ENCODE measurements at regions not wholly inside any gene's neighbourhood (a gene's known extent, or its start where the extent isn't known, plus 50 kb on each side); places are given as distances from the start of the nearest gene placed in this dataset.
A peak's percentile ranks its signal among the peaks of the same experiment; 100 is the strongest.

DNA sequence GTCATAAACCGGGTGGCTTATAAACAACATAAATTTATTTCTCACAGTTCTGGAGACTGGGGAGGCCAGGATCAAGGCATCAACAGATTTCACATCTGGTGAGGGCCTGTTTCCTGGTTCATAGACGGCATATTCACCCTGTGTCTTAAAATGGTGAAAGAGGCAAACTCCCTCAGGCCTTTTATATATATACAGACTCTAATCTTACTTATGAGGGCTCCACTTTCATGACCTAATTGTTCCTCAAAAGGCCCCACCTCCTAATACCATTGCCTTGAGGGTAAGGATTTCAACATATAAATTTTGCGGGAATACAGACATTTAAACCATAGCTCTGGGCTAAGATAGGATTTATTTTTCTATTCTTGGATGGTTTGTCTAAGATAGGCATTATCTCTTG, 187.2 kb downstream of the PPP1R3A start:
- Histone ChIP-seq H3K4me3 (no peak overlapping the region), H3K27ac (no peak overlapping the region), H3K36me3 (no peaks in the 10 kb centered on the region), H3K4me1 (peaks cover 0 to 21% (median 0%) of the 10 kb centered on the region in 10 experiments; a peak in 7 of 20 replicates), H3K27me3 (no peaks in the 10 kb centered on the region), H3K9ac (no peak overlapping the region), H4K20me1 (no peaks in the 10 kb centered on the region), H3K9me3 (replicated peaks in 1 of 11) (no peaks in the 10 kb centered on the region), H3K4me2 (no peak overlapping the region)
- TF ChIP-seq Cebpa-rat (IDR thresholded peaks at IDR 0.05): no peak

DNA sequence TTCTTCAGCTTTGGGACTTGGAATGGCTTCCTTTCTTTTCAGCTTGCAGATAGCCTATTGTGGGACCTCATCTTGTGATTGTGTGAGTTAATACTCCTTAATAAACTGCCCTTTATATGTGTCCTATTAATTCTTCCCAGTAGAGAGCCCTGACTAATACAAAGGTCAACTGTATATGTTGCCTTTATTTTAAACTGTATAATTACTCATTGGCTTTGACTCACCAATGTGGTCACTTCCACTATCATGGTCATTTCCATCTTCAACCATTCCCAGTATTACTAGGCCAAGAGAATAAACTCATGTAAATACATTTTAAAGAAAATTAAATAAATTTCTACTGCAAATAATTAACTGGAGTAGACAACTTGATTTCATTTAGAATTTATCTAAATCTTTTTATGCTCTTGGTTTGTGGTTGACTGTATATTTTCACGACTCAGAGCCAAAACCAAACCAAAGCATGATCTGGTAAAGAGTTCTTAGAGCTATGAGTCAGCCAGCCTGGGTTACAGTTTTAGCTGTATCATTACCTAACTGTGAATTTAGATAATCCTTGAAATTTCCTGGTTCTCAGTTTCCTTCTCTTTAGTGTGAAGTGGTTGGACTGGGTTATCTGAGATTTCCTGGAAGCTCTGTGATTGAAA, 188.4 kb downstream of the PPP1R3A start:
- Histone ChIP-seq H3K9ac (no peak overlapping the region), H3K27me3 (no peaks in the 10 kb centered on the region), H4K20me1 (no peaks in the 10 kb centered on the region), H3K4me1 (peaks cover 0 to 21% (median 0%) of the 10 kb centered on the region in 10 experiments; a peak in 7 of 20 replicates), H3K4me3 (no peak overlapping the region), H3K4me2 (peak overlapping the region in 3 of 11 experiments; percentile 32 to 51 (median 35); a peak in 5 of 22 replicates), H3K36me3 (no peaks in the 10 kb centered on the region), H3K9me3 (replicated peaks in 1 of 11) (no peaks in the 10 kb centered on the region), H3K27ac (peak overlapping the region in 2 of 11 experiments; percentile 8 to 14; a peak in 3 of 22 replicates)
- TF ChIP-seq Cebpa-rat (IDR thresholded peaks at IDR 0.05): no peak

DNA sequence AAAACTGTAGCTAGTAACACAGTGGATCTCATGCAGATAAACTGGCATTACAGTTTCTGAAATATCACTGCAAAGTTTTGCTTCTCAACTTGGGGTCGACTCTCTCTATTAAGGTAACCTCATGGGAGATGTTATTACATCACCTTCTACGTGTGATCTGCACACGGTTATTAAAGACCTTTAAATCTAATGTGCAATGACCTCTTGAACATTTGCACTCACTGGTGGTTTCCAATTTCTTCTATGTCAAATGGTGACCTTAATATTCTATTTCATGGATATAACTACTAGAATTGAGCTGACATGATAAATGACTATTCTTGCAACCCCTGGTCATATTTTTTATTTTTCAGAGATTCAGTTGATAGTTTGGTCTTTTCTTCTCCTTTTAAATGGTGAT, 191.3 kb downstream of the PPP1R3A start:
- Histone ChIP-seq H3K4me2 (no peak overlapping the region), H3K4me3 (no peak overlapping the region), H3K9ac (no peak overlapping the region), H3K27me3 (no peaks in the 10 kb centered on the region), H3K4me1 (peaks cover 0 to 21% (median 0%) of the 10 kb centered on the region in 10 experiments; a peak in 7 of 20 replicates), H3K9me3 (replicated peaks in 1 of 11) (no peaks in the 10 kb centered on the region), H3K27ac (no peak overlapping the region), H3K36me3 (no peaks in the 10 kb centered on the region), H4K20me1 (no peaks in the 10 kb centered on the region)
- TF ChIP-seq Cebpa-rat (IDR thresholded peaks at IDR 0.05): no peak

DNA sequence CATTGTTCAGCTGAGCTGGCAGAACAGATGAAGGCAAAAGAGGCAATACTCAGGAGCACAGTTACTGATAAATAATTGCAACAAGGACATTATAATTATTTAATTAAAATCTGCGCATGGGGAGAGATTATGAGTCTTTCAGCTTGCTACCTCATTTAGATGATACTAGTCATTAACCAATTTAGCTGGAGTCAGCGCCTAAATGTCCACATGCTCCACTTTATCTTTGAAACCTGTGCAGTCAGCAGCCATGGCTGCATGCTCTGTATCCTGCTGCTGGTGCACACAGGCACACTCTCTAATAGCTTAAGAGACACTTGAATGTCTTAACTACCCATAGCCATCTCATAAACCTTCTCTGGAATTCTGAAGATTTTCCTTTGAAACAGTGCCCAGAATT, 196.8 kb downstream of the PPP1R3A start:
- H3K27ac ChIP-seq: no peak overlapping the region
- no peaks in the 10 kb centered on the region for H4K20me1 ChIP-seq
- no peak overlapping the region for H3K9ac ChIP-seq
- H3K27me3 ChIP-seq: no peaks in the 10 kb centered on the region
- no peaks in the 10 kb centered on the region for H3K9me3 ChIP-seq (replicated peaks in 1 of 11)
- H3K4me2 ChIP-seq: no peak overlapping the region
- no peak overlapping the region for H3K4me3 ChIP-seq
- H3K4me1 ChIP-seq: no peaks in the 10 kb centered on the region
- H3K36me3 ChIP-seq: no peaks in the 10 kb centered on the region
- TF ChIP-seq Cebpa-rat (IDR thresholded peaks at IDR 0.05): no peak

DNA sequence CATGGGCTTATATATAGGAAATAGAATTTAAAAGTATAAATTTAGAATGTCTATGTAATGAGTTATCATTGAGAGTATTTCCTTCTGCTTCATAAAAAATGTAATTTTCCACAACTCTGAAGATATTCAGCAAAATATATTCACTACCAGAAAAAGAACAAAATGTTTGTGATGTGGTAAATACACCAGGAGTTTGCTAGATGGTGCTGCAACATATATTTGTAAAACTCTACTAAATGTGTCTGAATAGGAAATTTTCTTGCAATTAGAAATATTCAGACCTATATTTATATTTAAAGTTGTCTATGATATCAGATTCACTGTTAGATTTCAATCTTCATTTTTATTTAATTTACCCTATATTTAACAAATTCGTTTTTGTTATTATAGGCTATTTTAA, 201.1 kb downstream of the PPP1R3A start:
- no peak overlapping the region for H3K27ac ChIP-seq
- H3K4me2 ChIP-seq: no peak overlapping the region
- H3K27me3 ChIP-seq: no peaks in the 10 kb centered on the region
- TF ChIP-seq Cebpa-rat (IDR thresholded peaks at IDR 0.05): no peak
- no peaks in the 10 kb centered on the region for H4K20me1 ChIP-seq
- H3K9me3 ChIP-seq (replicated peaks in 1 of 11): no peaks in the 10 kb centered on the region
- no peak overlapping the region for H3K4me3 ChIP-seq
- no peaks in the 10 kb centered on the region for H3K4me1 ChIP-seq
- no peak overlapping the region for H3K9ac ChIP-seq
- no peaks in the 10 kb centered on the region for H3K36me3 ChIP-seq

DNA sequence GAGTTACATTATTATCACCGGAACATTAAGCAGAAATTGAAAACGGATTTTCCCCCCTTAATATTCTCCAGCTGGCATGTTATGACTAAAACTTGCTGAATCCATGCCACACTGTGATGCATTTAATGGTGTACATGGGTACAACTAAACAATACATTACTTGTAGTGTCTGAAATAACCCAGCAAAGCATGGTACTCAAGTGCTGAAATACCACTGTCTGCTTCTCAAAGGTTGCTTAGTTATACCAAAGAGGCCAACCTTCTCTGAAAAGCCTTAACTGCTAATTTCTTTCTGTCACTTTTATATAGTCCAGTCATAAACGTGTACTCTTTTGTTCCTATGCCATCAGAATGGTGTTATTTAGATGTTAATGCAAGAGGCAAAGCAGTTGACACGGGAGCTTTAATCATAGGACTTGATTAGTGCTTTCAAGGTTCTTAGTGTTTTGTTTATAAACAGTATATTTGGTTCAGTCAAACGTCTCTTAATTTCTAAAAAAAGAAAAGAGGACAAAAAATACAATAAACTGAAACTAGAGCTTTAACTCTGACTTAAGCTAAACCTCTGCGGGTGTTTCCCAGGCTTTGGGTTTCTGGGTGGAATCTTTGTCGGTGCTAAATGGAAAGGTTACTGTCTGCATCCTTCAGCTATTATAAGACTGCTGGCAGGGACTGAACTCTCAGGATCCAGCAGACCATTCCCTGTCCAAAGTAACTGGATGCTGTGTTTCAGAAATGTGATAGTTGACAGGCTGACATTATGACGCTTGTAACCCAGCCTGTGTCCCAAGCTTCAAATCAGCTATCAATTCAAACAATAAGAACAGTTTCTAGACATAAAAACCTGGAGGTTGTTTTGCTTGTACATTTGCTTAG, 202.6 kb downstream of the PPP1R3A start:
- H3K9ac ChIP-seq: no peak overlapping the region
- H3K4me3 ChIP-seq: no peak overlapping the region
- H3K9me3 ChIP-seq (replicated peaks in 1 of 11): peaks cover 0 to 12% (median 10%) of the 10 kb centered on the region in 11 experiments; a peak in 14 of 22 replicates
- TF ChIP-seq Cebpa-rat (IDR thresholded peaks at IDR 0.05): no peak
- H3K4me1 ChIP-seq: no peaks in the 10 kb centered on the region
- H4K20me1 ChIP-seq: no peaks in the 10 kb centered on the region
- no peak overlapping the region for H3K27ac ChIP-seq
- no peaks in the 10 kb centered on the region for H3K36me3 ChIP-seq
- no peaks in the 10 kb centered on the region for H3K27me3 ChIP-seq
- H3K4me2 ChIP-seq: no peak overlapping the region

DNA sequence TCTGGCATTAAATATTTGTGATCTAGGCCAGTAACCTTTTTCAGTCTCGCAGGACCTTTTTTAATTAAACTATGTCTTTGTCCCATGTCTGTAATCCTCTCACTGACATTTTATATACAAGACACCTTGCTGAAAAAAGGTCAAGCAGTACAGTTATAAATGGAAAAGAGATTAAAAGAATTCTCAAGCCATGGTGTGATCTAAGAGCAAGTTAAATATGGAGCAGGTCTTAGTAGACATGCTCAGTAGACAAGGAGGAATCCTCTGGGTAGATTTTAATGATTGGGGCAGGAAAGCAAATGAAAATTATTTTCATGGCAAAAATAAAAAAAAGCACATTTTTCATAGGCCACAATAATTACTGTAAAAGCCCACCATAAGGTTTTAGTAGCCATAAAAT, 203.5 kb downstream of the PPP1R3A start:
- Histone ChIP-seq H3K27ac (no peak overlapping the region), H3K9me3 (replicated peaks in 1 of 11) (peaks cover 0 to 18% (median 10%) of the 10 kb centered on the region in 11 experiments; a peak in 14 of 22 replicates), H3K27me3 (no peaks in the 10 kb centered on the region), H3K9ac (no peak overlapping the region), H3K4me2 (no peak overlapping the region), H4K20me1 (no peaks in the 10 kb centered on the region), H3K4me3 (no peak overlapping the region), H3K4me1 (no peaks in the 10 kb centered on the region), H3K36me3 (no peaks in the 10 kb centered on the region)
- TF ChIP-seq Cebpa-rat (IDR thresholded peaks at IDR 0.05): no peak

DNA sequence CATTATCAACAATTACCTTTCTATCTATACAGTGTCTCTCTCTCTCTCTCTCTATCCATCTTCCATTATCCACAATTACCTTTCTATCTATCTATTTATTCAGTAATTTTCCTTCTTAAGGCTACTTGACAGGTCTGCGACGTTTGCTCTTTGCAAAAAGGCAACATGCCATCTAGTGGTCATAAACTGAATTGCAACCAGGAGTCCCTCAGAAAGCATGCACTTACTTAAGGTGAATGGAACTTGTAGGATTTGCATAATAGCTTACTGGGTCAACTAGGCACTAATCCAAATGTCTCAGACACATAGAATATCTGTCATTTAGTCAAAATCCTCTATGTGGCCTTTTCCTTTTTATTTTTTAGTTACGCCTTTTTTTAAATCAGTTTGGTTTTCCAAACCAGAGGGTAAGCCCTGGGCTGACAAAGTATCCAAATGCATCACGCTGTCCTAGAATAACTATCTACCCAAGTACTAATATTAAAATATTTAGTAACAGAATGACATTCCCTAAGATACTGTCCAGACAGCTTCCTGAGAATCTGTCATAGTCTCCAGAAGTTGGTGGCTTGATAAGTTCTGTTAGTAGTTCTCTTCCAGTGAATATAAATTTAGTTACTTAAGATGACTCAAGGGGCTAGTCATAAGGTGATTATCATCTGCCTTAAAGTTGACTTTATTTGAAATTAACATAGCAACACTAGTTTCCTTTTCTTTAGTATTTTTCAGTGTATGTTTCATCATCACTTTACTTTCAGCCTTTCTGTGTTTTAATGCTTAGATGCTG, 208.3 kb downstream of the PPP1R3A start:
- no peak for TF ChIP-seq Cebpa-rat (IDR thresholded peaks at IDR 0.05)
- Histone ChIP-seq H3K9me3 (replicated peaks in 1 of 11) (peaks cover 0 to 18% (median 10%) of the 10 kb centered on the region in 11 experiments; a peak in 14 of 22 replicates), H3K4me1 (no peaks in the 10 kb centered on the region)

DNA sequence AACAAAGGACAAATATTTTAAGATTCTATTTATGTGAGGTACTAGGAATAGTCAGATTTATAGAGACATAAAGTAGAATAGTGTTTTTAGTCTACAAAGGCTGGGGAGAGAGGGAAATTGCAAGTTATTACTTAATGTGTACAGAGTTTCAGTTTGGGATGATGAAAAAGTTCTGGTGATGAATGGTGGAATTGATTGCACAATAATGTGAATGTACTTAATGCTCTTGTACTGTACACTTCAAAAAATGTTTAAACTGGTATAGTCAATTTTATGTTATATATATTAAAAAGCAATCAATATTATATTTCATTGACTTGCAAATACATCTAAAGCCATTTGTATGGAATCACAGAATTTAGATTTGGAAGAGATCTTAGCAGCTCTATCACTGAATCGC, 213.4 kb downstream of the PPP1R3A start:
- no peak overlapping the region for H3K27ac ChIP-seq
- no peak overlapping the region for H3K9ac ChIP-seq
- H3K9me3 ChIP-seq (replicated peaks in 1 of 11): no peaks in the 10 kb centered on the region
- H3K36me3 ChIP-seq: no peaks in the 10 kb centered on the region
- no peaks in the 10 kb centered on the region for H3K4me1 ChIP-seq
- peak in 2 of 11 experiments; percentile 21 to 27; a peak in 1 of 22 replicates for TF ChIP-seq Cebpa-rat (IDR thresholded peaks at IDR 0.05)
- H4K20me1 ChIP-seq: no peaks in the 10 kb centered on the region
- H3K27me3 ChIP-seq: no peaks in the 10 kb centered on the region
- H3K4me3 ChIP-seq: no peak overlapping the region
- H3K4me2 ChIP-seq: no peak overlapping the region

More for the DNA sequence above, 208.3 kb downstream of the PPP1R3A start:
- Histone ChIP-seq H3K27ac (no peak overlapping the region), H3K4me2 (no peak overlapping the region), H3K36me3 (no peaks in the 10 kb centered on the region), H4K20me1 (no peaks in the 10 kb centered on the region), H3K4me3 (no peak overlapping the region), H3K27me3 (no peaks in the 10 kb centered on the region), H3K9ac (no peak overlapping the region)
